Psoas muscle (tissue), 7 donors: ENCODE measurements at regions not wholly inside any gene's neighbourhood (a gene's known extent, or its start where the extent isn't known, plus 50 kb on each side); places are given as distances from the start of the nearest gene placed in this dataset.

Experiments used
- ATAC-seq, 4 donors: fragments of 200-7000 bp; cut with Tn5 transposase; one replicate each; pipeline ENCODE4 v1.9.1; 2020; ENCODE audit warnings: moderate library complexity in 3 of 4, mild to moderate bottlenecking in 2 of 4
- DNase-seq, 2 donors: peaks; one replicate each; pipeline ENCODE4 v3.0.0-alpha.2; 2020
- H3K27ac ChIP-seq: fragments of 200-600 bp; one replicate; pipeline ENCODE4 v1.8.0; 2022
- H3K27me3 ChIP-seq, 3 donors: fragments of 200-600 bp in 1 of 3; one replicate each; pipeline versions ENCODE4 v1.6.1 to v1.8.0; 2013 to 2022; ENCODE audit warnings: low read length in 2 of 3, mild to moderate bottlenecking in 2 of 3, moderate library complexity in 1 of 3; ENCODE audit not compliant: insufficient read depth in 3 of 3
- H3K36me3 ChIP-seq, 2 donors: fragments of 200-600 bp in 1 of 2; one replicate each; pipeline versions ENCODE4 v1.6.1 to v1.8.0; 2013 to 2022; ENCODE audit warnings: low read depth in 1 of 2, mild to moderate bottlenecking in 1 of 2, moderate library complexity in 1 of 2; ENCODE audit not compliant: insufficient read depth in 1 of 2
- H3K4me1 ChIP-seq: fragments of 200-600 bp; one replicate; pipeline ENCODE4 v1.8.0; 2022
- H3K4me3 ChIP-seq: fragments of 200-600 bp; one replicate; pipeline ENCODE4 v1.8.0; 2022; ENCODE audit warnings: mild to moderate bottlenecking
- H3K9me3 ChIP-seq: fragments of 200-600 bp; one replicate; pipeline ENCODE4 v1.8.0; 2022
- CTCF ChIP-seq: fragments of 200-600 bp; IDR thresholded peaks from one replicate; pipeline ENCODE4 v1.8.0; 2022; ENCODE audit warnings: antibody characterized with exemption
- WGBS, 3 donors: extraction: QIAGEN DNeasy Blood & Tissue Kit; methylation state at CpG; one replicate each; pipeline versions ENCODE4 v1.1.6 to v1.1.7; 2013; 5-methylcytosine and 5-hydroxymethylcytosine counted together
- intact Hi-C, 2 donors: fragments of 100-400 bp; cut with DNase I; formaldehyde crosslinking; loops; one replicate each; pipeline versions ENCODE4 v1.11.0 to v1.14.2; 2022
- donor health status: healthy with polysubstance abuse.
- donor health status: DM: no; HTN: no; CAD: no; lungs with moderate emphysema.
- donor health status: Bipolar disorder and iron deficiency.
- donor health status: healthy.
- donor health status: DM: yes; HTN: yes; CAD: no.
- donor health status: DM: no; HTN: no; CAD: no.
- donor health status: DM: yes; HTN: yes; CAD: no.

- intact Hi-C loops: loop anchor here in 1 of 2 donors (10.0 kb wide), 1 partner anchor 385 kb away; no protein-coding TSS in a partner anchor
- ATAC-seq (peak in 2 of 4 donors; percentile 19 to 35), DNase-seq (no peak)
Measured at GRCh38 chr16:64089697-64090096, 1032.2 kb downstream of the CDH11 start.

GRCh38 chr16:64088838-64089237 is 1033.0 kb downstream of the CDH11 start:
- Histone ChIP-seq H3K9me3 (no peaks in the 10 kb centered on the region), H3K4me1 (no peaks in the 10 kb centered on the region), H3K27ac (no peak overlapping the region), H3K27me3 (no peaks in the 10 kb centered on the region), H3K36me3 (no peaks in the 10 kb centered on the region), H3K4me3 (no peak overlapping the region)
- DNase-seq (no peak), ATAC-seq (no peak)
- WGBS, 3 donors: 79 to 86% (median 85%) methylated on average over 5 of the region's 5 CpGs
- intact Hi-C loops: no loop called here
- TF ChIP-seq CTCF: no peak

More at GRCh38 chr16:64089697-64090096, 1032.2 kb downstream of the CDH11 start:
- Histone ChIP-seq H3K36me3 (no peaks in the 10 kb centered on the region), H3K9me3 (no peaks in the 10 kb centered on the region), H3K4me1 (no peaks in the 10 kb centered on the region), H3K4me3 (no peak overlapping the region), H3K27ac (no peak overlapping the region), H3K27me3 (no peaks in the 10 kb centered on the region)
- TF ChIP-seq CTCF: peak; percentile 40

- Histone ChIP-seq H3K4me1 (no peaks in the 10 kb centered on the region), H3K27ac (no peak overlapping the region), H3K36me3 (no peaks in the 10 kb centered on the region), H3K4me3 (no peak overlapping the region), H3K9me3 (no peaks in the 10 kb centered on the region), H3K27me3 (no peaks in the 10 kb centered on the region)
- DNase-seq (no peak), ATAC-seq (no peak)
- intact Hi-C loops: no loop called here
- 66 to 78% (median 76%) methylated on average over 4 of the region's 4 CpGs for WGBS, 3 donors
- no peak for TF ChIP-seq CTCF
Measured at GRCh38 chr16:64085296-64085695, 1036.6 kb downstream of the CDH11 start.

GRCh38 chr16:64084706-64085105 is 1037.2 kb downstream of the CDH11 start:
- Histone ChIP-seq H3K36me3 (no peaks in the 10 kb centered on the region), H3K9me3 (no peaks in the 10 kb centered on the region), H3K4me1 (no peaks in the 10 kb centered on the region), H3K27me3 (no peaks in the 10 kb centered on the region), H3K4me3 (no peak overlapping the region), H3K27ac (no peak overlapping the region)
- TF ChIP-seq CTCF: no peak
- ATAC-seq (no peak), DNase-seq (no peak)
- intact Hi-C loops: no loop called here
- 83 to 91% (median 84%) methylated on average over 3 of the region's 3 CpGs for WGBS, 3 donors

GRCh38 chr16:64083428-64084129 is 1038.3 kb downstream of the CDH11 start:
- Histone ChIP-seq H3K27ac (no peak overlapping the region), H3K9me3 (no peaks in the 10 kb centered on the region), H3K36me3 (no peaks in the 10 kb centered on the region), H3K27me3 (no peaks in the 10 kb centered on the region), H3K4me1 (no peaks in the 10 kb centered on the region), H3K4me3 (no peak overlapping the region)
- ATAC-seq (no peak), DNase-seq (no peak)
- no peak for TF ChIP-seq CTCF
- intact Hi-C loops: no loop called here
- WGBS, 3 donors: 79 to 85% (median 79%) methylated on average over 4 of the region's 4 CpGs
